K562 (cell line): ENCODE measurements at regions not wholly inside any gene's neighbourhood (a gene's known extent, or its start where the extent isn't known, plus 50 kb on each side); places are given as distances from the start of the nearest gene placed in this dataset.

Experiments
- ATAC-seq: fragments of 200-7000 bp; cut with Tn5 transposase; 3 replicates; pipeline ENCODE4 v1.9.1; 2020; ENCODE audit warnings: moderate library complexity
- BruUV-seq: library from RNA; stranded (reverse); fragments of 400-500 nt; replicated peaks from 2 replicates; lab custom pipeline; 2021; lab: Mats Ljungman, UMichigan
- CTCF ChIA-PET: fragments of 300-600 bp; formaldehyde crosslinking; extraction: SDS; loops from one replicate; lab custom pipeline; 2021; ENCODE audit warnings: low intra/inter-chr PET ratio; lab: Yijun Ruan, JAX
- POLR2A ChIA-PET: fragments of 300-600, 350-650 bp; sonication (Branson Sonifier 250); formaldehyde crosslinking; extraction: SDS; loops from one replicate; lab custom pipeline; 2021; ENCODE audit warnings: antibody characterized with exemption, inconsistent platforms; lab: Yijun Ruan, JAX
- DNase-seq, 4 experiments: peaks; one replicate each; pipeline versions ENCODE4 v3.0.0 to v3.0.0-alpha.2; 2011 to 2018; ENCODE audit warnings: low spot score in 3 of 4, mixed read lengths in 3 of 4; ENCODE audit errors: extremely low read depth in 1 of 4
- FAIRE-seq: peaks from 2 replicates; lab custom pipeline; 2011; peaks lifted over from hg19 to GRCh38; lab: Jason Lieb, UNC
- H2AFZ ChIP-seq: 2 replicates; pipeline ENCODE4 v1.6.0; 2011; ENCODE audit warnings: low read depth, low read length, control low read depth, inconsistent platforms
- H3K27ac ChIP-seq: fragments of 200-600 bp; 3 replicates; pipeline ENCODE4 v1.8.0; 2011; ENCODE audit warnings: low read depth, mild to moderate bottlenecking, control low read depth, inconsistent platforms, low read length, moderate library complexity, mixed read lengths; ENCODE audit errors: extremely low read depth
- H3K27me3 ChIP-seq, 2 experiments: fragments of 300-600 bp in 1 of 2; 2 replicates in 1 of 2; 3 replicates in 1 of 2; pipeline versions ENCODE4 v1.6.0 to v1.8.0; 2011; ENCODE audit warnings: inconsistent platforms in 2 of 2, low read length in 2 of 2, mild to moderate bottlenecking in 1 of 2, mixed read lengths in 1 of 2, moderate library complexity in 1 of 2; ENCODE audit not compliant: control insufficient read depth in 2 of 2, insufficient read depth in 2 of 2
- H3K36me3 ChIP-seq: fragments of 300-600 bp; 3 replicates; pipeline ENCODE4 v1.8.0; 2011; ENCODE audit warnings: mild to moderate bottlenecking, low read length, inconsistent platforms; ENCODE audit not compliant: control insufficient read depth, insufficient read depth
- H3K4me1 ChIP-seq, 2 experiments: fragments of 200-600 bp in 1 of 2; replicated peaks in 1 of 2; 2 replicates in 1 of 2; 3 replicates in 1 of 2; pipeline versions ENCODE4 v1.5.1 to v1.8.0; 2011; ENCODE audit warnings: inconsistent platforms in 2 of 2, low read length in 2 of 2, mild to moderate bottlenecking in 1 of 2, mixed read lengths in 1 of 2, moderate library complexity in 1 of 2; ENCODE audit not compliant: control insufficient read depth in 2 of 2, insufficient read depth in 2 of 2
- H3K4me2 ChIP-seq: 2 replicates; pipeline ENCODE4 v1.6.1; 2011; ENCODE audit warnings: low read length, control low read depth, inconsistent platforms, mixed read lengths; ENCODE audit not compliant: insufficient read depth
- H3K4me3 ChIP-seq: fragments of 200-600 bp; sonication (generic), shearing (Covaris generic); 2 replicates; pipeline ENCODE4 v1.5.1; 2016; ENCODE audit warnings: control low read depth, inconsistent platforms
- H3K79me2 ChIP-seq: fragments of 200-600 bp; 3 replicates; pipeline ENCODE4 v1.8.0; 2011; ENCODE audit warnings: low read length, inconsistent platforms; ENCODE audit not compliant: control insufficient read depth, insufficient read depth
- H3K9ac ChIP-seq, 2 experiments: 2 replicates each; pipeline versions ENCODE4 v1.6.0 to v1.6.1; 2011; ENCODE audit warnings: low read depth in 2 of 2, low read length in 2 of 2, control low read depth in 1 of 2, inconsistent platforms in 1 of 2, mild to moderate bottlenecking in 1 of 2, mixed read lengths in 1 of 2; ENCODE audit not compliant: insufficient read depth in 1 of 2
- H3K9me1 ChIP-seq: one replicate; pipeline ENCODE4 v1.6.0; 2011; ENCODE audit warnings: inconsistent platforms, mild to moderate bottlenecking, low read length, moderate library complexity; ENCODE audit not compliant: control insufficient read depth, insufficient read depth
- H3K9me3 ChIP-seq: replicated peaks from 2 replicates; pipeline ENCODE4 v1.5.1; 2011; ENCODE audit warnings: low read depth, low read length, inconsistent platforms; ENCODE audit not compliant: control insufficient read depth, insufficient read depth
- H4K20me1 ChIP-seq: replicated peaks from 2 replicates; pipeline ENCODE4 v1.6.1; 2011; ENCODE audit warnings: low read length, inconsistent platforms, mixed read lengths; ENCODE audit not compliant: control insufficient read depth, insufficient read depth
- FOXK2 ChIP-seq, 2 experiments: fragments of 450-650 bp; IDR thresholded peaks in 1 of 2; conservative IDR thresholded peaks in 1 of 2; 2 replicates each; pipeline ENCODE4 v1.6.1; 2016; ENCODE audit warnings: low read depth in 2 of 2, mild to moderate bottlenecking in 1 of 2
- NFATC3 ChIP-seq: fragments of 450-650 bp; IDR thresholded peaks from 2 replicates; pipeline ENCODE4 v1.6.1; 2017; ENCODE audit warnings: mild to moderate bottlenecking
- SOX6 ChIP-seq: fragments of 450-650 bp; IDR thresholded peaks from 2 replicates; pipeline ENCODE4 v1.6.1; 2014; ENCODE audit warnings: mild to moderate bottlenecking
- TFAM ChIP-seq: fragments of 250-450 bp; sonication (Bioruptor Pico); conservative IDR thresholded peaks from 2 replicates; pipeline ENCODE4 v1.5.0; 2021; ENCODE audit warnings: mild to moderate bottlenecking, moderate library complexity
- U2AF2 ChIP-seq: fragments of 200-400 bp; formaldehyde crosslinking; optimal IDR thresholded peaks from 2 replicates; pipeline ENCODE3; 2017; ENCODE audit warnings: low read depth, mild to moderate bottlenecking, low read length
- WHSC1 ChIP-seq: IDR thresholded peaks from one replicate; pipeline ENCODE4 v1.6.1; 2012; ENCODE audit warnings: low read length, control low read depth, inconsistent platforms
- ZFP36 ChIP-seq: fragments of 150-350 bp; IDR thresholded peaks from 2 replicates; pipeline ENCODE4 v1.6.1; 2018; ENCODE audit warnings: low read length, low read depth; ENCODE audit not compliant: partially characterized antibody
- ZKSCAN8 ChIP-seq: fragments of 200-800 bp; sonication (Bioruptor generic); IDR thresholded peaks from 2 replicates; pipeline ENCODE4 v1.6.1; 2016; ENCODE audit warnings: missing genetic modification characterization, missing compliant biosample characterization
- ZNF224 ChIP-seq: sonication (generic); formaldehyde crosslinking; IDR thresholded peaks from 2 replicates; pipeline ENCODE4 v1.8.0; 2022; ENCODE audit warnings: mild to moderate bottlenecking, missing genetic modification reagents
- WGBS: fragments of 100-300 bp; shearing (Covaris generic); methylation state at CpG from one replicate; pipeline ENCODE4 v1.1.6; 2016; ENCODE audit warnings: low coverage, mixed read lengths; ENCODE audit not compliant: insufficient coverage; ENCODE audit errors: missing lambda C conversion rate; 5-methylcytosine and 5-hydroxymethylcytosine counted together
- in situ Hi-C: fragments of 300-500 bp; cut with MboI; formaldehyde crosslinking; loops from 4 replicates; pipeline ENCODE4 v1.15.0; 2018; ENCODE audit warnings: inconsistent platforms, mixed read lengths
- intact Hi-C: fragments of 100-400 bp; cut with micrococcal nuclease; formaldehyde crosslinking; loops from 2 replicates; pipeline ENCODE4 v1.14.2; 2022
- TF ChIP-seq, protein P1 (sequence below): fragments of 450-650 bp; formaldehyde crosslinking; IDR thresholded peaks from 2 replicates; pipeline ENCODE4 v1.4.0; 2020; ENCODE audit warnings: mild to moderate bottlenecking, mixed read lengths
- TF ChIP-seq, protein P2 (sequence below): fragments of 200-400 bp; formaldehyde crosslinking; IDR thresholded peaks from 2 replicates; pipeline ENCODE4 v1.6.1; 2017; ENCODE audit warnings: mild to moderate bottlenecking, low read depth, low read length, moderate library complexity
- TF ChIP-seq, protein P3 (sequence below): sonication (generic); formaldehyde crosslinking; IDR thresholded peaks from 2 replicates; pipeline ENCODE4 v1.8.0; 2022; ENCODE audit warnings: missing genetic modification reagents, mild to moderate bottlenecking, borderline replicate concordance
- TF ChIP-seq, protein P4 (sequence below): fragments of 250-450 bp; sonication (Bioruptor Pico); IDR thresholded peaks from 2 replicates; pipeline ENCODE4 v1.5.0; 2020; ENCODE audit warnings: mild to moderate bottlenecking, borderline replicate concordance

DNA sequence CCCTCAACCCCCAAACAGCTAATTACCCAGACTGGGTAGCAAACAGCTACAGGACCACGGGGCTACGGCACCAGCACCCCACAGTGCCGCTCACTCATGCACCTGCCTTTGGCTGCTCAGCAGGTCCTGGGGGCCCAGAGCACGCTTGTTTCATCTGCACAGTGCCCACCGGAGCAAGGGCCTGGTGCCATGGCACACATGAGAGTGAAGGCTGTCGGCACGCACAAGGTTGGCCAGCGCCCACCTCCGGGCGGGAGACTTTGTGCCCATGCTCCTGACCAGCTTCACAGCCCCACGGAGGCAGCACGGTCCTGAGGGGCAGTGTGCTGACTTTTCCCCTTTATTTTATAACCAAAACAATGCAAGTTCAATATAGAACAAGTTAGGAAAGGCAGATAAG is 135.9 kb upstream of the NSMCE3 start:
- Histone ChIP-seq H3K9me3 (no peaks in the 10 kb centered on the region), H2AFZ (no peak overlapping the region), H3K9ac (no peak overlapping the region), H3K27ac (no peak overlapping the region), H3K27me3 (peaks cover 0 to 4% of the 10 kb centered on the region in 2 experiments; a peak in 1 of 5 replicates), H4K20me1 (no peaks in the 10 kb centered on the region; the same call in 1 of the 2 replicates), H3K4me3 (no peak overlapping the region), H3K4me1 (no peaks in the 10 kb centered on the region), H3K36me3 (no peaks in the 10 kb centered on the region), H3K79me2 (no peaks in the 10 kb centered on the region), H3K9me1 (no peaks in the 10 kb centered on the region), H3K4me2 (no peak overlapping the region)
- in situ Hi-C loops, result no loop called here
- POLR2A ChIA-PET, result no interaction called here
- no TSS peak for BruUV-seq
- WGBS, result 0% methylated on average over 12 of the region's 12 CpGs
- no peak for ATAC-seq
- intact Hi-C loops, result no loop called here
- no peak for FAIRE-seq
- no peak for DNase-seq
- CTCF ChIA-PET, result no interaction called here
- TF ChIP-seq NFATC3, result no peak
- TF ChIP-seq FOXK2 (conservative IDR thresholded peaks at IDR 0.05 in 1 of 2, IDR thresholded peaks at IDR 0.05 in 1 of 2; ENCODE audit: low read depth in 2 of 2), result no peak
- TF ChIP-seq SOX6, result no peak
- TF ChIP-seq, protein P1, sequence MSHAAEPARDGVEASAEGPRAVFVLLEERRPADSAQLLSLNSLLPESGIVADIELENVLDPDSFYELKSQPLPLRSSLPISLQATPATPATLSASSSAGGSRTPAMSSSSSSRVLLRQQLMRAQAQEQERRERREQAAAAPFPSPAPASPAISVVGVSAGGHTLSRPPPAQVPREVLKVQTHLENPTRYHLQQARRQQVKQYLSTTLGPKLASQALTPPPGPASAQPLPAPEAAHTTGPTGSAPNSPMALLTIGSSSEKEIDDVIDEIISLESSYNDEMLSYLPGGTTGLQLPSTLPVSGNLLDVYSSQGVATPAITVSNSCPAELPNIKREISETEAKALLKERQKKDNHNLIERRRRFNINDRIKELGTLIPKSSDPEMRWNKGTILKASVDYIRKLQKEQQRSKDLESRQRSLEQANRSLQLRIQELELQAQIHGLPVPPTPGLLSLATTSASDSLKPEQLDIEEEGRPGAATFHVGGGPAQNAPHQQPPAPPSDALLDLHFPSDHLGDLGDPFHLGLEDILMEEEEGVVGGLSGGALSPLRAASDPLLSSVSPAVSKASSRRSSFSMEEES, result no peak
- no peak for TF ChIP-seq ZKSCAN8 (CRISPR knock-in tag)
- no peak for TF ChIP-seq TFAM (CRISPR knock-in tag)
- no peak for TF ChIP-seq WHSC1
- TF ChIP-seq, protein P2, sequence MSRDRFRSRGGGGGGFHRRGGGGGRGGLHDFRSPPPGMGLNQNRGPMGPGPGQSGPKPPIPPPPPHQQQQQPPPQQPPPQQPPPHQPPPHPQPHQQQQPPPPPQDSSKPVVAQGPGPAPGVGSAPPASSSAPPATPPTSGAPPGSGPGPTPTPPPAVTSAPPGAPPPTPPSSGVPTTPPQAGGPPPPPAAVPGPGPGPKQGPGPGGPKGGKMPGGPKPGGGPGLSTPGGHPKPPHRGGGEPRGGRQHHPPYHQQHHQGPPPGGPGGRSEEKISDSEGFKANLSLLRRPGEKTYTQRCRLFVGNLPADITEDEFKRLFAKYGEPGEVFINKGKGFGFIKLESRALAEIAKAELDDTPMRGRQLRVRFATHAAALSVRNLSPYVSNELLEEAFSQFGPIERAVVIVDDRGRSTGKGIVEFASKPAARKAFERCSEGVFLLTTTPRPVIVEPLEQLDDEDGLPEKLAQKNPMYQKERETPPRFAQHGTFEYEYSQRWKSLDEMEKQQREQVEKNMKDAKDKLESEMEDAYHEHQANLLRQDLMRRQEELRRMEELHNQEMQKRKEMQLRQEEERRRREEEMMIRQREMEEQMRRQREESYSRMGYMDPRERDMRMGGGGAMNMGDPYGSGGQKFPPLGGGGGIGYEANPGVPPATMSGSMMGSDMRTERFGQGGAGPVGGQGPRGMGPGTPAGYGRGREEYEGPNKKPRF, result no peak
- TF ChIP-seq U2AF2, result no peak
- TF ChIP-seq, protein P3, sequence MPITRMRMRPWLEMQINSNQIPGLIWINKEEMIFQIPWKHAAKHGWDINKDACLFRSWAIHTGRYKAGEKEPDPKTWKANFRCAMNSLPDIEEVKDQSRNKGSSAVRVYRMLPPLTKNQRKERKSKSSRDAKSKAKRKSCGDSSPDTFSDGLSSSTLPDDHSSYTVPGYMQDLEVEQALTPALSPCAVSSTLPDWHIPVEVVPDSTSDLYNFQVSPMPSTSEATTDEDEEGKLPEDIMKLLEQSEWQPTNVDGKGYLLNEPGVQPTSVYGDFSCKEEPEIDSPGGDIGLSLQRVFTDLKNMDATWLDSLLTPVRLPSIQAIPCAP (CRISPR knock-in tag), result no peak
- TF ChIP-seq, protein P4, sequence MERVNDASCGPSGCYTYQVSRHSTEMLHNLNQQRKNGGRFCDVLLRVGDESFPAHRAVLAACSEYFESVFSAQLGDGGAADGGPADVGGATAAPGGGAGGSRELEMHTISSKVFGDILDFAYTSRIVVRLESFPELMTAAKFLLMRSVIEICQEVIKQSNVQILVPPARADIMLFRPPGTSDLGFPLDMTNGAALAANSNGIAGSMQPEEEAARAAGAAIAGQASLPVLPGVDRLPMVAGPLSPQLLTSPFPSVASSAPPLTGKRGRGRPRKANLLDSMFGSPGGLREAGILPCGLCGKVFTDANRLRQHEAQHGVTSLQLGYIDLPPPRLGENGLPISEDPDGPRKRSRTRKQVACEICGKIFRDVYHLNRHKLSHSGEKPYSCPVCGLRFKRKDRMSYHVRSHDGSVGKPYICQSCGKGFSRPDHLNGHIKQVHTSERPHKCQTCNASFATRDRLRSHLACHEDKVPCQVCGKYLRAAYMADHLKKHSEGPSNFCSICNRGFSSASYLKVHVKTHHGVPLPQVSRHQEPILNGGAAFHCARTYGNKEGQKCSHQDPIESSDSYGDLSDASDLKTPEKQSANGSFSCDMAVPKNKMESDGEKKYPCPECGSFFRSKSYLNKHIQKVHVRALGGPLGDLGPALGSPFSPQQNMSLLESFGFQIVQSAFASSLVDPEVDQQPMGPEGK (CRISPR knock-in tag), result no peak
- TF ChIP-seq ZNF224 (CRISPR knock-in tag), result no peak
- TF ChIP-seq ZFP36, result no peak
